Stimulated activated CD8-positive, alpha-beta memory T cell treated with anti-CD3 and anti-CD28 coated beads, Interleukin-7, amount 100 ng/mL, for 4 hours (primary cell): ENCODE measurements at regions not wholly inside any gene's neighbourhood (a gene's known extent, or its start where the extent isn't known, plus 50 kb on each side); places are given as distances from the start of the nearest gene placed in this dataset.

ENCODE experiments used
- DNase-seq, 2 donors: peaks; one replicate each; pipeline ENCODE4 v3.0.0-alpha.2; 2020; ENCODE audit warnings: low read depth in 2 of 2

DNA sequence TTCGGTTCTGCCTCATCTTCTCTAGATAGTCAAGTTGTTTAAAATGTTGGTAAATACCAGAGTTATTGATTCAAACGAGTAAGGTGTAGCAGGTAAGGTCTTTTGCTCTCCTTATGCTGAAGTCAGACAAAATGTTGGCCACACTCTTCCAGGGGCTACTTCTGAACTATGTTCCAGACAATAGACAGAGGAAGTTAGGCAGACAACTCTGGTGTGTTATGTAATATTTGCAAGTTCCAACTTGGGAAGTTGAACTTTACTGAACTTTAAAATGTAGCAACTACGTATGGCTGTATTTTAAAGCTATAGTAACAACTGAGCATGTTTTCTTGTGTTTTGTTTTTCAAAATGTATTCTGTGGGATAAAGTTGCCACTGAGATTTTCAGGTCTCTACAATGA lies 125.7 kb upstream of the NEBL start:
- DNase-seq = no peak

GRCh38 chr10:21021843-21022594 lies 124.9 kb upstream of the NEBL start:
- DNase-seq = no peak

- no peak for DNase-seq
Measured at GRCh38 chr10:21021231-21021630, 124.1 kb upstream of the NEBL start.

DNA sequence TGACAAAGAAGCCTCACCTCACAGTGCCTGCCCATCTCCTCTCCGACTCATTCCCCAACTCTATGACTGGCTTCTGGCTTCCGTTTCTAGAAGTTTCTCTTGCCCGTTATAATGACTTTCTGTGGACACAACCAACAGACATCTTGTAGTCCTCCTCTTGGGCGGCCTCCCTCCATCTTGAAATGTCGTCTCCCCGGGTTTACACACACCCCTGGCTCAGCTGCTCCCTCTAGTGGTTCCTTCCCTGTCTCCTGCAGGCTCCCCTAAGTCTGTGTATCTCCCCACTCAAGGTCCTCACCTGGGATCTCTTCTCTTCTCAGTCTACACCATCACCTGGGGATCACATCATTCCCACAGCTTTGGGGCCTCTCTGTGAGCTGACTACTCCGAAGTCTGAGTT lies 123.4 kb upstream of the NEBL start:
- no peak for DNase-seq

GRCh38 chr10:21019436-21019835 lies 122.3 kb upstream of the NEBL start:
- DNase-seq = no peak

GRCh38 chr10:21015851-21016250 lies 118.7 kb upstream of the NEBL start:
- no peak for DNase-seq

DNA sequence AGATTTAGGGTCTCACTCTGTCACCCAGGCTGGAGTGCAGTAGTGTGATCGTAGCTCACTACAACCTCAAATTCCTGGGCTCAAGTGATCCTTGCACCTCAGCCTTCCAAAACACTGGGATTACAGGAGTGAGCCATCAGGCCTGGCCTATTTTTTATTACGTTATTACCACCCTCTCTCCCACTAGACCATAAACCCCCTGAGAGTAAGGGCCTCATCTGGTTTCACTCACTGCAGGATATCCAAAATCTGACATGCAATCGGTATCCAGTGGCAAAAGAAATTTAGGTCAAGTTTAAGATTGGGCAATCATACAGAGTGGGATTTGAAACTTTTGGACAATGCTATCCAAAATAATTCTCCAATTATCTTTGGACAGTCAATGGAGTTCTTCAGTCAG lies 117.0 kb upstream of the NEBL start:
- DNase-seq = no peak

GRCh38 chr10:21011433-21012018 lies 114.4 kb upstream of the NEBL start:
- no peak for DNase-seq

DNA sequence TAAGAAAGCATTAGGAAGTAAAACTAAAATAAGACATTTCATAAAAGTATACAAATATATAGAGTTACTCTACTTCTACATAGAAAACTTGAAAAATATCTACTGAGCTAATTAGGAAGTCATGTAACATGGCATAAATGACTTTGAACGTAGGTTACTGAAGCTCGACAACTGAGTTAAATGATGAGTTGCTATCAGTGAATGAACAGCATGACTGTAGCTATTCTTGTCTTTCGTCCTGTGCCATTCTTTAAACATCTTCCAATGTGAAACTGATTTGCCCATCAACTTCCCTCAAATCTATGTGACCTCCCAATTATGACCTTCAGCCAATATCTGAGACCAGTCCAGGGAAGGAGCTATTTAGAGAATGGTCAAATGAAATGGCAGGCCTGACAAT lies 113.5 kb upstream of the NEBL start:
- DNase-seq = no peak

DNA sequence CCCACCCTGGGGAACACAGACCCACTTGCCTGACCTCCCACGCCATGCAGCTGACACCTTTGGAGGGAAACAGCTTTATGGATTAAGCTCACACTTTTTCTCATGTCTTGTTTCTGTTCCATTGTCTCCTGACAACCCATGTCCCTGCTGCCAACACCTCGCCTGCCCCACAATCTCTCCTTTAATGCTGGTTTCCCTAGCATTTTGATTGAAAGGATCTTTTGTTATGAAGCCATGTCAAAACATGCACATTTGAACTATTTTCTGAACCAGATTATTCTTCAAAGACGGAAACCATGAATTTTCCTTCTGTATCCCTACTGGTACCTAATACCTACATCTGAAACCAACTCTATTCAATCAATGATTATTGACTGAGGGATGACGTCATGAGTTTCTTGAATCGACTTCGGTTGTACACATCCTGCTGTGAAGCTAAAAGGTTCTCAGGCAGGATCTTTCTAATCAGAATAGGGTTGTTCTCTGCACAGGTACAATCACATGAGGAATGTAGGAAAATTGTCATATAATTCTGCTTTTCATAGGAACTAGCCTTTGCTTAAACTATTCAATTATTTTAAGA lies 106.2 kb upstream of the NEBL start:
- DNase-seq = no peak

- DNase-seq = no peak
Measured at GRCh38 chr10:21002091-21002878, 105.2 kb upstream of the NEBL start.

DNA sequence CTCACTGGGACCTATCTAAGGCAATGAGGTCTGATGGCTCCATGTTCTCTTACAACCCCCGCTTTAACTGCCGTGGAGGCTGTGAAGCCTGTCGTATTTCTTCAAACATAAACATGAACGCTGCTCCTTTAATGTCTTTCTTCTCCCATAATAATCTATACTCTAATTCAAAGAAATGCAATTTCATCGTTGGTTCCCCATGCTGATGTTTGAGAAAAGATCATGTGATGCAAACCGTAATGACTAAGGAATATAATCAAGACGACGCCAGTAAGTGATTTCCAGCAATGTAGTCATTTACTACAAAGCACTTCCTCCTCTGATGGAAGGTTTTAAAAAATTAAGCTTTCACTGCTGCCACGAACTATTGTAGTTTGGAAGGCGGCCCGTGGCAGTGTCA lies 102.6 kb upstream of the NEBL start:
- no peak for DNase-seq

GRCh38 chr10:20998036-20998435 lies 100.9 kb upstream of the NEBL start:
- no peak for DNase-seq

GRCh38 chr10:20995123-20995987 lies 98.2 kb upstream of the NEBL start:
- no peak for DNase-seq

DNA sequence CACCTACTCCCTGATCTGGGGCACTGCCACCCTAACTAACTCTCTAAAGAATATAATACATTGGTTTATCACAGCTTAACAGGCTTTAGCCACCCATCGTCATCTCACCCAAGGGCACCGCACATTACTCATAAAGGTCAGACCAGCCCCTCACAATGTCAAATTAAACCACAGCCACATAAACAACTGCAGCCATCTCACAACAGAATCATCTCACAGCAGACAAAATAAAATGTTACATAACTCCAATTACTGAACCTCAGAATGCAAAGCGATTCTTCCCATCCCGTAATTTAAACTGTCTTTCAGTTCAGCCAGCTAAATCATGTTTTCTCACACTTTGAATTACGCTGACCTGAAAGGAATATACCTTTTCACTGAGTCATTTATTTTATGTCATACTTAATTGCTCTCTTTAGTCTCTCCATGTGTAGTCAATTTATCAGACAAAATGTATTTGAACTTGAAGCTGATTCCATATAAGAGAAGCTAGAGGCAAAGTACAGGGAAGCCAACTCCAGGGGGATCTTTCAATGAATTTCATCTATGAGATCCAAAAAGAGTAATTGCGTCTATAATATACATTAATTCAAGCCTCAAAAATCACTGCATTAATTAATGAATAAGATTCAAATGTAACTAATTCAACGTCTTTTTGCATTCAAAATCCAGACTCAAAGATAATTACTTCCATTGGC lies 96.9 kb upstream of the NEBL start:
- no peak for DNase-seq

GRCh38 chr10:20993389-20993788 lies 96.3 kb upstream of the NEBL start:
- no peak for DNase-seq

DNA sequence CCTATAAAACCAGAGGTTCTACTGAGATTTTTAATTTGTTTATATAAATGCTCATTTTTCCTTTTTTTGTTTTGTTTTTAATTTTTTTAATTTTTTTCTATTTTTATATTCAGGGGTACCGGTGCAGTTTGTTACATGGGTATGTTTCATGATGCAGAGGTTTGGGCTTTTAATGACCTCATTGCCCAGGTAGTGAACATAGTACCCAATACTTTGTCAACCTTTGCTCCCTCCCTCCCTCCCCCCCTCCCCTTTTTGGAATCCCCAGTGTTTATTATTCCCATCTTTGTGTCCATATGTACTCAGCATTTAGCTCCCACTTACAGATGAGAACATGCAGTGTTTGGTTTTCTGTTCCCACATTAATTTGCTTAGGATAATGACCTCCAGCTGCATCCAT lies 94.4 kb upstream of the NEBL start:
- DNase-seq = no peak

GRCh38 chr10:20990604-20991003 lies 93.5 kb upstream of the NEBL start:
- no peak for DNase-seq

DNA sequence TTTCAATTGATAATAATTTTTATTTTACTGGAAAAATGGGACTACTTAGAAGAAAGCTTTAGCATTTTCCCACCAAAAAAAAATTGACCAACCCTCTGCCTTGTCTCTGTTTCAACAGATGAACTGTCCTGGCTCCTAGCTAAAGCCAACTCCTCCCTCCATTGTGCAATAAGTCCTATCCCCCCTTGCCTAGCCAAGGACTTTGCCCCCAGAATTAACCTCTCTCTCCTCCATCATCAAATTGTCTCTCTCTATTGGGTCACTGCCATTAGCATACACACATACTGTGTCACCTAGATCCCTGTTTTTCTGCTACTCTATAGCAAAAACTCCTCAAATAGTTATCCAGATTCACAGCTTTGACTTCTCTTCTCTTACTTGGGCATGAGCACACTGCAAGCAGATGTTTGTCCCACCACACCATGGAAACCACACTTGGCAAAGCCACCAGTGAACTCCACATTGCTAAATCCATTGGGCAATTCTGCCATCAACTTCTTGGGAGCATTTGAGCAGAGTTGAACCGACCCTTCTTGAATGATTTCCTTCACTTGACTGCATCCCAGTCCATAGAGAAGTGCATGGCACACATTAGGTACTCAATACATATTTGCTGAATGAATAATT lies 91.4 kb upstream of the NEBL start:
- DNase-seq = no peak

DNA sequence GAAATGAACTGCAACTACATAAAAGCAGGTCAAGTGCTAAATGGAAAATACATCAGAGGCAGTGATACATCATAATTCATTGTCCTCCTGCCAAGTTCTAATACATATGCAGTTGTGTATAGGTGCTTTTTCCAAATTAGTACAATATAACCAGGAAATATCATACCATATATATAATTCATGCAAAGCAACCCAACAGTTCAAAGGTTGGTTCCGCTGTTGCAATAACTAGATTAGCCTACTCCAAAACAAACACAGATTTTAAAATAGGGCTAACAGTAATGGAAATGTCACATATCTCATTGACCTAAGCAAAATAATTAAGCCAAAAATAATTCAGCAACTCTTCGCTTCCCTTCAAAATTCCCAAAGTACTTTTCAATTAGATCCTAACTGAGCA lies 88.9 kb upstream of the NEBL start:
- DNase-seq = no peak

GRCh38 chr10:20984662-20985061 lies 87.6 kb upstream of the NEBL start:
- DNase-seq = no peak
